Caki2 (cell line): ENCODE measurements at regions not wholly inside any gene's neighbourhood (a gene's known extent, or its start where the extent isn't known, plus 50 kb on each side); places are given as distances from the start of the nearest gene placed in this dataset.
"Not testable (repeated sequence)": the region's sequence is repeated elsewhere in the genome, so short reads cannot be mapped to it uniquely, and the experiment has no call there.

ENCODE experiments used
- DNase-seq: peaks from one replicate; pipeline ENCODE4 v3.0.0-alpha.2; 2015; ENCODE audit warnings: low read depth
- in situ Hi-C: cut with HindIII; loops from 2 replicates; pipeline ENCODE4 v1.10.0; 2016; ENCODE audit warnings: low sequenced_read_pairs, low pct_unique_long_range_greater_than_20kb, mixed read lengths

DNA sequence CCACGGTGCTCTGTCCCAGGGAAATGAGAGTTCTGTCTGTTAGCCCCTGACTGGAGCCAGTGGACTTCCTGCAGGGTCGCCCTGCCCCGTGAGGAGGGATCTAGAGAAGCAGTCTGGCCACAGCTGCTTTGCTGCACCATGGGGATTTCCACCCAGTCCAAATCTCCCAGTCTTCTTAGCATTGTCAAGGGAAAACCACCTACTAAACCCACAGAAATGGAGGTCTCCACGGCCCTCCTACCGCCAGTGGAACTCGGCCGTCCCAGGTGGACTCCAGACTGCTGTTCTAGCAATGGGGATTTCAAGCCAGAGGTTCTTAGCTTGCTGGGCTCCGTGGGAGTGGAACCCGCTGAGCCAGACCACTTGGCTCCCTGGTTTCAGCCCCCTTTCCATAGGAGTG lies 133.3 kb upstream of the PCDH7 start:
- in situ Hi-C loops = no loop called here
- no peak for DNase-seq

- in situ Hi-C loops, DNase-seq: not testable (repeated sequence)
Measured at GRCh38 chr4:30589669-30590068, 130.5 kb upstream of the PCDH7 start.

DNA sequence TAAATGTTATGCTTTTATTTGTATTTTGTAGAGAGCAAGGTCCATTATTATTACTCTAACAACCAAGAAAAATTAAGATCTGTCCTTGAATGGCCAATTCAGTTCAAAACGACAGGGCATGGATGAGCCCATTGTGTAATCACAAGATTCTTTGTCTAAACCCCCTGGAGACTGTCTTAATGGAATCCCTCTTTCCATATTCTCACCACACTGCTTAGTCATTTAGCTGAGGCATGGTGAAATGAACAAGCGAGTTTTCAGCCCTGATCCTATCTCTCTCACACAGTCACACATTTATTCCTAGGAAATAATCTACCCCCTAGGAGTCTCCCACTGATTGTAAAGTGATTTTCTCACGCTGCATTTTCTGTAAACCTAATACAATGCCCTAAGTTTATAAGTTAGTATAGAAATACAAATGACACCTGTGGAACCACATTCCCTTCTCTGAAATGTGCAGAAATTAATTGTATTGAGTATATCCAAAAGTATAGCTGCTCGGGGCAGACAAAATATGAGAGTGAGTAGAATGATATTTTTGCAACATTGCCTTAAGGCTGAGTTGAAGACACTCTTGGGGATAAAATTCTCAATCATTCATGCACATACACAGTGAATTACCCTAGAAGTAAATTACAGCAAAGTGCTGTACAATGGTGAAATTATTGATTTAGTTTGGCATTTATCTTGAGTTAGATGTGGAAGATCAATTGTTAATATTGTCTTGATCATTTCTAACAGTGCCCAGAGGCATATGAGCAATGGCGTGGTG lies 119.7 kb upstream of the PCDH7 start:
- DNase-seq = no peak
- in situ Hi-C loops = no loop called here

GRCh38 chr4:30601070-30601865 lies 118.9 kb upstream of the PCDH7 start:
- in situ Hi-C loops = no loop called here
- no peak for DNase-seq

DNA sequence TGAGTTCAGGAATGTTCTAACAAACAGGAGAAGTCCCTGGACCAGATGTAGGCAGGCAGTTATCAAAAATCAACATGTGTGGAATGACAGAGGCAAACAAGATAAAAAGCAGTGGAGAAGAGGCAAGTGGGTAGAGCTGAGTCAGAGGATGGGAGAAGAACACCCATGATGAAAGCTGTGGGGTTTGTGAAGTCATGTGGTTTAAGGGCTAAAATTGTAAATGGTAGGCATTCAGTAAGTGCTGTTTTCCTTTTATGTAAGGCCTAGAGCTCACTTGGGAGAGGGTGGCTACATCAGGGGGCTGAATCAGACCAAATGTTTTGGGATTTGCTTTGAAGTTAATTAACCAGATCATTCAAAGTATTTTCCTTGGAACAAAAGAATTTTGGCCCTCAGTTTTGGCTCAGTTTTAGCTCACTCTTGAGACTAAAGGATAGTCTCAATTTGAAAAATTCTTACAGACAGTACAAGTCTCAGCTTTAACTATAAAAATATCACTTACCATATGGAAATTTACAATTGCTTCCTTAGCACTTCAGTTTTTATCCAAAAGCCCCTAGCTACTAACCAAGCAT lies 114.5 kb upstream of the PCDH7 start:
- in situ Hi-C loops = no loop called here
- no peak for DNase-seq

DNA sequence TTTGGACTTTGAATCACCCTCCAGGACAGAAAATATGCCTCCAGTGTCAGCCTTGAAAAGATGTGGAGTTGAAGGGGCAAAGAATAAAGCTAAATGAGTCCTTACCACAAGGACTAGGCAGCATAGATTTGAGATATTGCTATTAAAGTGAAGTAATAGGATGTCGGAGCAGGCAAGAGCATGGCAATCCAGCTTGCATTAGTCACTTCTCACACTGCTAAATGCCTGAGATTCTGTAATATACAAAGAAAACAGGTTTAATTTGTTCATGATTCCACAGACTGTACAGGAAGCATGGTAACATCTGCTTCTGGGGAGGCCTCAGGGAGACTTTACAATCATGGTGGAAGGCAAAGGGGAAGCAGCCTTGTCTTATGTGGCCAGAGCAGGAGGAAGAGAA lies 109.8 kb upstream of the PCDH7 start:
- no peak for DNase-seq
- in situ Hi-C loops = no loop called here

DNA sequence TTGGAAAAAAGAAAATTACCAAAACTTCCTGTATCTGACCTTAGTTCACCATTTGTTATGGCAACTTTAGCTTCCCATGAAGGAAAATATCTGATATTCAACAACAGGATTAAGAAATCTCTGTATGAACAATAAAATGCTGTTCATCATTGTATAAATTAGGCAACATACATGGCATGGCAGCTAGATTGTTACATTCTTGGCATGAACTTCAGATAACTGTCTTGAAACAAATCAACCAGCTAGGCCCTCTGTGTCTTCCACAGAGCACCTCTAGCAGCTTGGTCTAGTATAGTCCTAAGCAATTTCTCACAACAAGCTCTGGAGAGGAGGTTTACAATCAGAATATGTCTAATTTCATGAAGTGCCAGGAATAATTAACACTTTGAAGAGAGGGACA lies 105.4 kb upstream of the PCDH7 start:
- in situ Hi-C loops = no loop called here
- DNase-seq = no peak

DNA sequence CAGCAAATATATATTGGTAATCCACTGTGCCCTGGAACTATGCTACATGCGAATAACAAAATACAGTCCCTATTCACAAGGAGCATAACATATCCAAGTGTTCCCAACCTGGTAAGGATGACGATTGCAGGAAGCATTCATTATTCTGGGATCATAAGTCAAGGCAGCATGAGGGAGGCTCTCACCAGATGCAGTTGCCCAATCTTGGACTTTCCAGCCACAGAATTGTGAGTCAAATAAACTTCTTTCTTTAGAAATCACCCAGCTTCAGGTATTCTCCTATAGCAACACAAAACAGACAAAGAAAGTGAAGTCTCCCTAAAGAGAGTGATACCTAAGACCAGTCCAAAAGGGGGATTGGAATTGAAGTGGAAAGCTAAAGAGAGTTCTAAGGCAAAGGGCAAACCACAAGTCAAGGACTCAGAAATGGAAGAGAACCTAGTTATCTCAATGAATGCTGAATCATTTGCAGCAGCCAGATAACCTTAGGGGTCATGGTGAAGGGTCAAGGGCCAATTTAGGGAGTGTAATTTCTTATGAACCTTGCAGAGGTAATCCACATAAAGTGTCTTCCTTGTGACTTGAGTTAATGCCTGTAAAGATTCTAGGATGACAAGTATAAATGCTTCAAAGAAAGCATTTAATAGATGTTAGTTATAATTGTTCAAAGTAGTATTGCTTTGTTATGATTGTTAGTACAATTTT lies 103.1 kb upstream of the PCDH7 start:
- no peak for DNase-seq
- in situ Hi-C loops = no loop called here

GRCh38 chr4:30617836-30618235 lies 102.3 kb upstream of the PCDH7 start:
- in situ Hi-C loops = no loop called here
- DNase-seq = no peak

GRCh38 chr4:30619679-30620078 lies 100.5 kb upstream of the PCDH7 start:
- in situ Hi-C loops = no loop called here
- no peak for DNase-seq

GRCh38 chr4:30620711-30621110 lies 99.5 kb upstream of the PCDH7 start:
- in situ Hi-C loops = no loop called here
- DNase-seq = no peak

DNA sequence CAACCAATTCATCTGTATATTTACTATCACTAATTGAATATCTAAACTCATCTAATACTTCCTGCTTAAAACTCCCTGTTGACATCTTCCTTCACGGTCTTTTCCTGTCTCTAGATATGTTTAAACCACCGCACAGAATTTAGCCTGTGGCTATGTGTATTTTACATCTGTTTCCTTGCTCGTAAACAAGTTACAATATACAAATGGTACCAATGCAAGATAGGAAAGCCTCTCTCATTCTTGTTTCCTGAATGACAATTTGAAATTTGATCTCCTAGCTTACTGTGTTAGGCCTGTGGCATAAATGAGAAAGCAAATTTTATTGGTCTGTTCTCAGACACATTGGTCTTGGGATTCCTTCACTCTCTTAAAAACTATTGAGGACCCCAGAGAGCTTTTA lies 89.7 kb upstream of the PCDH7 start:
- in situ Hi-C loops = no loop called here
- no peak for DNase-seq

GRCh38 chr4:30632751-30633150 lies 87.4 kb upstream of the PCDH7 start:
- no peak for DNase-seq
- in situ Hi-C loops = no loop called here

GRCh38 chr4:30641345-30641744 lies 78.8 kb upstream of the PCDH7 start:
- in situ Hi-C loops = no loop called here
- no peak for DNase-seq

DNA sequence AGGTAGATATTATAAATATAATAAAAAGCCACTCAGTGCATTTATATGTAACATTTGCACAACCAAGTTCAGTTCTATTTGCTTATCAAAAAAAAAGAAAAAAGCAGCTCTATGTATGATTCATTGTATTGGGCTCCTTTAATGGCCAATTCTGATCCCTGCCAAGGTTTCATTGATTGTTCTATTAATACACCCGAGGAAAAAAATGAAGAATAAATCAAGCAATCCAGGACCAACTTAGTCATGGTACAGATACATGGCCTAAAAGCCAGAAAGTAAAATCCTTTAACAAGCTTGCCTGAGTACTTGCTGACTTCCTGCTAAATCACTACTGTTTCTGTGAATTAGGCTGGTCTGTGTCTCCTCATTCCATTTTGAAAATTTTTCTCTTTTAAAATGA lies 77.6 kb upstream of the PCDH7 start:
- DNase-seq = no peak
- in situ Hi-C loops = no loop called here

DNA sequence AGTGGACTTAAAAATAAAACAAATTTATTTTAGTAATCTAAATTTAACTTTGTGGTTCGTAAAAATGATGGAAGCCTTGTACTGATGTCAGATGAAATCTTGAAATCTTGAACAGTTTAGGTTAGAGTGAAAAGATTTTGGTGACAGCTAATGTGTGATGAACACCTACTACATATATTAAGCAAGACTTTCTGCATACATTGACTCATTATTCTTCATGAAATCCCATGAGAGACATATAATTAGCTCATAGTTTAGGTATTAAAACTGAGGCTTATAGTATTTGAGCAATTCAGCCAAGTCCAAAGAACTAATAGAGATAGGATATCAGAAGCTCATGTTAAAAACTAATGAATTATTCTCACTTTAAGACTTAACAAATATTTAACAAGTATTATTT lies 66.9 kb upstream of the PCDH7 start:
- no peak for DNase-seq
- in situ Hi-C loops = no loop called here

DNA sequence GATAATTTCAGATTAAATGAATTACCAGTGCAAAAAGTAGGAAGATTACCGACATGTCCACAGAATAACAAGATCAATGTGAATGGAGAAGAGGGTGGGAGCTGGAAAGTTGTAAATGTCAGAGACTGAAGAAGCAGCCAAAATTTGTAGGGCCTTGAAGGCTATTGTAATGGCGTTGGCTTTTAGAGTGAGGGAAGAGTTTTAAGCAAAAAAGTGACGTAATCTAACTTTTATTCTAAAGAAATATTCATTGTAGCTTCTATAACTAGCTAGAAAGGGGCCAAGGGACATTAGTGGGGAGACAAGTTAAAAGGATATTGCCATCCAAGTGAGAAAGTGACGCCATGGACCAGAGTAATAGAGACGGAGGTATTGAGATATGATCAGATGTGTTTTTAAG lies 63.3 kb upstream of the PCDH7 start:
- in situ Hi-C loops = no loop called here

DNA sequence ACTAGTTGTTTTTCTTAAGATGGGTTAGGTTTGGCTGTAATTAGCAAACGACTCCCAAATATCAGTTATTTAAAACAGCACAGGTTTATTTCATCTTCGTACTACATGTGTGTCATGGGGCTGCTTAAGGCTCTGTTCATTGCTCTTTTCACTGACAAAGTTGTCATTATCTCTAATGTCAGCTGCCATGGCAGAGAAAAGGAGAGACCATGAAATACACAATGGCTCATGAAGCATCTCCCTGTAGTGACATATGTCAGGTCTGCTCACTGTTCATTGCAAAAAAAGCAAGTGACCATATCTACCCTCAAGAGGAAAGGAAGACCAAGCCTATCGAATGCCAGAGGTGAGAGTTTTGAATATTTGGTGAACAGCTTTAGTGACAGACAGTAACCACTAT lies 52.2 kb upstream of the PCDH7 start:
- in situ Hi-C loops = no loop called here
- no peak for DNase-seq

More for the DNA sequence above, 63.3 kb upstream of the PCDH7 start:
- DNase-seq = no peak

- in situ Hi-C loops = no loop called here
Measured at GRCh38 chr4:30670206-30670605, 50.0 kb upstream of the PCDH7 start.

More at GRCh38 chr4:30670206-30670605, 50.0 kb upstream of the PCDH7 start:
- no peak for DNase-seq
